Lower leg skin (tissue), 3 donors: ENCODE measurements at regions not wholly inside any gene's neighbourhood (a gene's known extent, or its start where the extent isn't known, plus 50 kb on each side); places are given as distances from the start of the nearest gene placed in this dataset.

Experiments
- CTCF ChIP-seq, 3 donors: fragments of 450-650 bp; IDR thresholded peaks; one replicate each; pipeline ENCODE4 v1.5.1; 2016; ENCODE audit warnings: antibody characterized with exemption in 3 of 3, mild to moderate bottlenecking in 3 of 3, moderate library complexity in 2 of 3
- POLR2A ChIP-seq, 2 donors: fragments of 450-650 bp; IDR thresholded peaks; one replicate each; pipeline ENCODE4 v1.6.1; 2016 to 2017; ENCODE audit warnings: antibody characterized with exemption in 2 of 2, mild to moderate bottlenecking in 1 of 2, moderate library complexity in 1 of 2

GRCh38 chr3:158977497-158977896 is 175.6 kb downstream of the MFSD1 start:
- TF ChIP-seq CTCF (IDR thresholded peaks at IDR 0.05) (no peak), POLR2A (IDR thresholded peaks at IDR 0.05) (no peak)
